DND-41 (cell line): ENCODE measurements at regions not wholly inside any gene's neighbourhood (a gene's known extent, or its start where the extent isn't known, plus 50 kb on each side); places are given as distances from the start of the nearest gene placed in this dataset.

Source experiments
- ATAC-seq: fragments of 200-7000 bp; cut with Tn5 transposase; 3 replicates; pipeline ENCODE4 v1.9.1; 2021; ENCODE audit warnings: low read depth; ENCODE audit not compliant: insufficient read depth
- DNase-seq: peaks from one replicate; pipeline ENCODE4 v3.0.0-alpha.2; 2020
- H2AFZ ChIP-seq: 2 replicates; pipeline ENCODE4 v1.6.0; 2012; ENCODE audit warnings: low read depth, low read length
- H3K27ac ChIP-seq: 2 replicates; pipeline ENCODE4 v1.5.1; 2012; ENCODE audit warnings: low read length, inconsistent platforms
- H3K27me3 ChIP-seq: fragments of 200-600 bp; sonication (generic); 2 replicates; pipeline ENCODE4 v1.6.0; 2012; ENCODE audit warnings: low read length, mild to moderate bottlenecking, inconsistent platforms; ENCODE audit not compliant: insufficient read depth, poor library complexity
- H3K36me3 ChIP-seq: 2 replicates; pipeline ENCODE4 v1.5.1; 2012; ENCODE audit warnings: low read length, inconsistent platforms; ENCODE audit not compliant: insufficient read depth
- H3K4me1 ChIP-seq: 2 replicates; pipeline ENCODE4 v1.5.1; 2012; ENCODE audit warnings: mild to moderate bottlenecking, low read length; ENCODE audit not compliant: insufficient read depth
- H3K4me2 ChIP-seq: 2 replicates; pipeline ENCODE4 v1.6.0; 2012; ENCODE audit warnings: mild to moderate bottlenecking, moderate library complexity, low read length, inconsistent platforms; ENCODE audit not compliant: insufficient read depth
- H3K4me3 ChIP-seq, 2 experiments: fragments of 200-600 bp in 1 of 2; shearing (Covaris generic) in 1 of 2; 2 replicates each; pipeline ENCODE4 v1.5.1; 2012 to 2016; ENCODE audit warnings: inconsistent platforms in 2 of 2, low read length in 2 of 2, mild to moderate bottlenecking in 2 of 2, low read depth in 1 of 2, moderate library complexity in 1 of 2
- H3K79me2 ChIP-seq: 2 replicates; pipeline ENCODE4 v1.6.0; 2012; ENCODE audit warnings: low read length, inconsistent platforms; ENCODE audit not compliant: insufficient read depth
- H3K9ac ChIP-seq: 2 replicates; pipeline ENCODE4 v1.6.0; 2012; ENCODE audit warnings: low read depth, mild to moderate bottlenecking, inconsistent platforms, low read length, moderate library complexity
- H3K9me3 ChIP-seq: 2 replicates; pipeline ENCODE4 v1.5.1; 2012; ENCODE audit warnings: low read length, moderate library complexity, mild to moderate bottlenecking, inconsistent platforms; ENCODE audit not compliant: insufficient read depth, severe bottlenecking
- H4K20me1 ChIP-seq: 2 replicates; pipeline ENCODE4 v1.6.0; 2012; ENCODE audit warnings: low read length; ENCODE audit not compliant: insufficient read depth
- EZH2 ChIP-seq: IDR thresholded peaks from 3 replicates; pipeline ENCODE4 v1.6.1; 2012; ENCODE audit warnings: borderline replicate concordance, low read depth, mild to moderate bottlenecking, moderate library complexity, low read length, inconsistent platforms; ENCODE audit not compliant: severe bottlenecking
- TF ChIP-seq, protein P1 (sequence below): IDR thresholded peaks from 2 replicates; pipeline ENCODE4 v1.5.1; 2012; ENCODE audit warnings: borderline replicate concordance, low read length, moderate library complexity, mild to moderate bottlenecking; ENCODE audit not compliant: poor library complexity, severe bottlenecking; ENCODE audit errors: extremely low read depth

DNA sequence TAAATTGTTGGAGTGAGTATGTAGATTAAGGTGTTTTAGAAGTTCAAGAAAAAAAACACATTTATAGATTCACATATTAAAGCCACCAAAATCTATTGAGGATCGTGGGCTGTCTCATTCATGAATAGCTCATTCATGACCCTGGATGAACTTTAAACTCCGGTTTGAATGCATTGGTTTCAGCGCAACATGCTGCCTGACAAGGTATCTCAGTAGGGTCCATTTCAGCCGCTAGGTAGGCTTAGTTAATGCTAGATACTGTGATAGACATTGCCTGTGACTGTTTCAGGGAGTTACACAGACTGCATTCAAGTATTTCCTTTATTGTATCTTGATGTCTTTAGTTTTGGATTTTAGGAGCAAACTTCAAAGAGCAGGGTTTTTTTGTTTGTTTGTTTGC lies 140.5 kb upstream of the POGK start:
- H2AFZ ChIP-seq: no peak overlapping the region
- DNase-seq (no peak), ATAC-seq (no peak)
- no peak overlapping the region for H3K27ac ChIP-seq
- H3K4me1 ChIP-seq: no peaks in the 10 kb centered on the region
- H3K4me2 ChIP-seq: no peak overlapping the region
- TF ChIP-seq, protein P1, sequence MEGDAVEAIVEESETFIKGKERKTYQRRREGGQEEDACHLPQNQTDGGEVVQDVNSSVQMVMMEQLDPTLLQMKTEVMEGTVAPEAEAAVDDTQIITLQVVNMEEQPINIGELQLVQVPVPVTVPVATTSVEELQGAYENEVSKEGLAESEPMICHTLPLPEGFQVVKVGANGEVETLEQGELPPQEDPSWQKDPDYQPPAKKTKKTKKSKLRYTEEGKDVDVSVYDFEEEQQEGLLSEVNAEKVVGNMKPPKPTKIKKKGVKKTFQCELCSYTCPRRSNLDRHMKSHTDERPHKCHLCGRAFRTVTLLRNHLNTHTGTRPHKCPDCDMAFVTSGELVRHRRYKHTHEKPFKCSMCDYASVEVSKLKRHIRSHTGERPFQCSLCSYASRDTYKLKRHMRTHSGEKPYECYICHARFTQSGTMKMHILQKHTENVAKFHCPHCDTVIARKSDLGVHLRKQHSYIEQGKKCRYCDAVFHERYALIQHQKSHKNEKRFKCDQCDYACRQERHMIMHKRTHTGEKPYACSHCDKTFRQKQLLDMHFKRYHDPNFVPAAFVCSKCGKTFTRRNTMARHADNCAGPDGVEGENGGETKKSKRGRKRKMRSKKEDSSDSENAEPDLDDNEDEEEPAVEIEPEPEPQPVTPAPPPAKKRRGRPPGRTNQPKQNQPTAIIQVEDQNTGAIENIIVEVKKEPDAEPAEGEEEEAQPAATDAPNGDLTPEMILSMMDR: no peak
- no peak for TF ChIP-seq EZH2
- no peaks in the 10 kb centered on the region for H3K79me2 ChIP-seq
- no peak overlapping the region for H3K4me3 ChIP-seq
- H3K27me3 ChIP-seq: peaks cover 17% of the 10 kb centered on the region
- no peaks in the 10 kb centered on the region for H3K36me3 ChIP-seq
- no peaks in the 10 kb centered on the region for H4K20me1 ChIP-seq
- no peaks in the 10 kb centered on the region for H3K9me3 ChIP-seq
- H3K9ac ChIP-seq: no peak overlapping the region

DNA sequence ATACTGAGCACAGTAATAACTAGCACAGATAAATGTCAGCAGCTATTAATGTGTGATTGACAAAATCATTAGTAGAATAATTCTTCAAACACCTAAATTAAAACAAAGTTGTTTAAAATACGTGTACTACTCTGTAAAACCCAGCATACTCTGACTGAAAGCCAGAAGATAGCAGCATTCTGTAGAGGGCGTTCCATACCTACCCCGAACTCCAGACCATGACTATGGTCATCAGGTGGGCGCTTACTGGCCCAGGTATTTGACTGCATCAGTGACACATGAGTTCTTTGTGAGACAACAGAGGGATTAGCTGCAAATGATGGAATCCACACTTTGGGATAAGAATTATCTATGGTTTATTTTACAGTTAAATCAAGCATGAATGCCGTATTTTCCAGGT lies 139.7 kb upstream of the POGK start:
- no peaks in the 10 kb centered on the region for H3K9me3 ChIP-seq
- no peaks in the 10 kb centered on the region for H3K79me2 ChIP-seq
- H3K9ac ChIP-seq: no peak overlapping the region
- ATAC-seq: no peak
- H3K27ac ChIP-seq: no peak overlapping the region
- no peak for DNase-seq
- H3K4me1 ChIP-seq: no peaks in the 10 kb centered on the region
- no peak overlapping the region for H3K4me2 ChIP-seq
- H2AFZ ChIP-seq: no peak overlapping the region
- H4K20me1 ChIP-seq: no peaks in the 10 kb centered on the region
- no peaks in the 10 kb centered on the region for H3K36me3 ChIP-seq
- TF ChIP-seq, protein P1: no peak
- TF ChIP-seq EZH2: no peak
- H3K4me3 ChIP-seq: no peak overlapping the region
- H3K27me3 ChIP-seq: peaks cover 15% of the 10 kb centered on the region

DNA sequence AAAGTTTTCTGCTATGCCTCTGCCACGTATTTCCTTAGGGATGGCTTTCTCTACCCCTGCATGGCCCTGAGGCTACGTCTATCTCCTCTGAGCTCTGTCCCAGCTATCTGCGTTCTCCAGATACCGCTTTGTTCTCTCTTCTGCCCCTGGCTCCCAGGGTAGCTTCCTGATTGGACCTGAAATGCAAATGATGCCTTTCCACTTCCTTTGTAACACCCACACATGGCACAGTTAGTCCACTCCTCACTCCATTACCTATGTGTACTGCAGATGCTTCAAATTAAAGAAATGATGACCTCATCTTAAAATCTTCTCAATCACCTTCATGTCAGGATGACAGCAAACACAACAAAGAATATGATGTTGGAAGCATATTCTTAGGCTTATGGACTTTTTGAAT lies 138.6 kb upstream of the POGK start:
- ATAC-seq (no peak), DNase-seq (no peak)
- Histone ChIP-seq H3K4me2 (no peak overlapping the region), H2AFZ (no peak overlapping the region), H3K79me2 (no peaks in the 10 kb centered on the region), H3K9me3 (no peaks in the 10 kb centered on the region), H3K27me3 (peaks cover 15% of the 10 kb centered on the region), H3K4me3 (no peak overlapping the region), H4K20me1 (no peaks in the 10 kb centered on the region), H3K4me1 (no peaks in the 10 kb centered on the region), H3K9ac (no peak overlapping the region), H3K27ac (no peak overlapping the region), H3K36me3 (no peaks in the 10 kb centered on the region)
- TF ChIP-seq EZH2: no peak
- TF ChIP-seq, protein P1: no peak

DNA sequence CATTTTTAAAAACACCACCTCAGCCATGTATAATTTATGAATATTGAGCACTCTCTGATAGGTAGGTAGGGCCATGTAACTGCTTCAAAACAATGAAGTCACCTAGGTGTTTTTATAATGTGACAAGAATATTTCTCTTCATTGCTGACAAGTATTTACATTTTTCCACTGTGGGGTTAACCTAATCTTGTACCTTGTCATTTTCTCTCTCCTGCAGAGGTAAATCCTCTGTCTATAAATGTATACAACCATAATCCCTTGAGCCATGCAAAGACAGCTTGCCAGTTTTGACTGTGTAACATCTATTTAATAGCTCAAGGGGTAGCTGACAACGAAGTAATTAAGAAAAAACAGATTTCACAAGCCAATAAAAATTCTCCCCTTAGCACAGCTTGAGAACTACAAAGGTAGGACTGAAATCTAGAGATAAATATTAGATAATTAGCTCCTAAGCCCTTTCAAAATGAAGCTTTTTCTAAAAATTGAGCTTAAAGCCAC lies 137.6 kb upstream of the POGK start:
- Histone ChIP-seq H3K79me2 (no peaks in the 10 kb centered on the region), H3K9ac (no peak overlapping the region), H3K4me2 (no peak overlapping the region), H3K4me3 (no peak overlapping the region), H4K20me1 (no peaks in the 10 kb centered on the region), H3K27me3 (peaks cover 15% of the 10 kb centered on the region), H3K9me3 (no peaks in the 10 kb centered on the region), H3K4me1 (no peaks in the 10 kb centered on the region), H3K27ac (no peak overlapping the region), H2AFZ (no peak overlapping the region), H3K36me3 (no peaks in the 10 kb centered on the region)
- ATAC-seq: no peak
- TF ChIP-seq, protein P1: no peak
- TF ChIP-seq EZH2: no peak
- DNase-seq: no peak
